Nephron (organoid): ENCODE measurements at regions not wholly inside any gene's neighbourhood (a gene's known extent, or its start where the extent isn't known, plus 50 kb on each side); places are given as distances from the start of the nearest gene placed in this dataset.

Experiments used
- H3K27ac Mint-ChIP-seq, 3 experiments: 2 replicates each; pipeline ENCODE4 v1.8.0; 2020; ENCODE audit warnings: mixed read lengths in 3 of 3, mild to moderate bottlenecking in 2 of 3, moderate library complexity in 1 of 3
- H3K27me3 Mint-ChIP-seq: 2 replicates; pipeline ENCODE4 v1.8.0; 2021; ENCODE audit warnings: low read depth, mild to moderate bottlenecking, moderate library complexity, mixed read lengths
- H3K36me3 Mint-ChIP-seq: 2 replicates; pipeline ENCODE4 v1.8.0; 2020; ENCODE audit warnings: low read depth, mixed read lengths
- H3K4me1 Mint-ChIP-seq: 2 replicates; pipeline ENCODE4 v1.8.0; 2020; ENCODE audit warnings: mixed read lengths
- H3K4me3 Mint-ChIP-seq, 3 experiments: 2 replicates each; pipeline ENCODE4 v1.8.0; 2020; ENCODE audit warnings: mild to moderate bottlenecking in 3 of 3, mixed read lengths in 3 of 3, moderate library complexity in 2 of 3
- H3K9me3 Mint-ChIP-seq: 2 replicates; pipeline ENCODE4 v1.8.0; 2020; ENCODE audit warnings: mixed read lengths
- TF ChIP-seq, protein P1 (sequence below), 3 experiments: fragments of 200-600 bp; sonication (generic); IDR thresholded peaks; one replicate each; pipeline ENCODE4 v1.5.0; 2021; ENCODE audit warnings: antibody characterized with exemption in 3 of 3; ENCODE audit not compliant: unreplicated experiment in 3 of 3

DNA sequence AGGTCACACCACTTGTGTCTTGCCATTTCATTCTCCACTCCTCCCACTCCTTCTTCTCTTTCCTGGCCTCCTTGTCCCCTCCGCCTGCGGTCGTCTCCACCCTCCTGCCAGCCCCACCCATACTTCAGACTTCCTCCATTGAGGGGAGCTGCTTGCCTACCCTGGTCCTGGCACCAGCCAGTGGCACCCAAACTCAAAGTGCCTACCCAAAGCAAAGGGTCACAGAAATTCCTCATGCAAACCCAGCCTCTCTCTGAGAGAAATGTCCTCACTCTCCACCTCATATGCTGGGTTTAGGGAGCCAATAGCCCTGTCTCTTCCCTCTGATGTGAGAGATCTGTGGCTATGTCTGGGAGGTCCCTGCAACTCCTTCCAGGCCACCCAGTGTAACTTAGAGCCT is 109.6 kb downstream of the TEX26 start:
- Mint-ChIP-seq H3K36me3 (no peaks in the 10 kb centered on the region), H3K27me3 (peaks cover 21% of the 10 kb centered on the region), H3K4me1 (peaks cover 36% of the 10 kb centered on the region), H3K27ac (peak overlapping the region in 2 of 3 experiments; percentile 15 to 33), H3K4me3 (peak overlapping the region in 1 of 3 experiments; percentile 61), H3K9me3 (peaks cover 5% of the 10 kb centered on the region)
- TF ChIP-seq, protein P1, sequence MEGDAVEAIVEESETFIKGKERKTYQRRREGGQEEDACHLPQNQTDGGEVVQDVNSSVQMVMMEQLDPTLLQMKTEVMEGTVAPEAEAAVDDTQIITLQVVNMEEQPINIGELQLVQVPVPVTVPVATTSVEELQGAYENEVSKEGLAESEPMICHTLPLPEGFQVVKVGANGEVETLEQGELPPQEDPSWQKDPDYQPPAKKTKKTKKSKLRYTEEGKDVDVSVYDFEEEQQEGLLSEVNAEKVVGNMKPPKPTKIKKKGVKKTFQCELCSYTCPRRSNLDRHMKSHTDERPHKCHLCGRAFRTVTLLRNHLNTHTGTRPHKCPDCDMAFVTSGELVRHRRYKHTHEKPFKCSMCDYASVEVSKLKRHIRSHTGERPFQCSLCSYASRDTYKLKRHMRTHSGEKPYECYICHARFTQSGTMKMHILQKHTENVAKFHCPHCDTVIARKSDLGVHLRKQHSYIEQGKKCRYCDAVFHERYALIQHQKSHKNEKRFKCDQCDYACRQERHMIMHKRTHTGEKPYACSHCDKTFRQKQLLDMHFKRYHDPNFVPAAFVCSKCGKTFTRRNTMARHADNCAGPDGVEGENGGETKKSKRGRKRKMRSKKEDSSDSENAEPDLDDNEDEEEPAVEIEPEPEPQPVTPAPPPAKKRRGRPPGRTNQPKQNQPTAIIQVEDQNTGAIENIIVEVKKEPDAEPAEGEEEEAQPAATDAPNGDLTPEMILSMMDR (IDR thresholded peaks at IDR 0.05; ENCODE audit: unreplicated experiment in 3 of 3): no peak

DNA sequence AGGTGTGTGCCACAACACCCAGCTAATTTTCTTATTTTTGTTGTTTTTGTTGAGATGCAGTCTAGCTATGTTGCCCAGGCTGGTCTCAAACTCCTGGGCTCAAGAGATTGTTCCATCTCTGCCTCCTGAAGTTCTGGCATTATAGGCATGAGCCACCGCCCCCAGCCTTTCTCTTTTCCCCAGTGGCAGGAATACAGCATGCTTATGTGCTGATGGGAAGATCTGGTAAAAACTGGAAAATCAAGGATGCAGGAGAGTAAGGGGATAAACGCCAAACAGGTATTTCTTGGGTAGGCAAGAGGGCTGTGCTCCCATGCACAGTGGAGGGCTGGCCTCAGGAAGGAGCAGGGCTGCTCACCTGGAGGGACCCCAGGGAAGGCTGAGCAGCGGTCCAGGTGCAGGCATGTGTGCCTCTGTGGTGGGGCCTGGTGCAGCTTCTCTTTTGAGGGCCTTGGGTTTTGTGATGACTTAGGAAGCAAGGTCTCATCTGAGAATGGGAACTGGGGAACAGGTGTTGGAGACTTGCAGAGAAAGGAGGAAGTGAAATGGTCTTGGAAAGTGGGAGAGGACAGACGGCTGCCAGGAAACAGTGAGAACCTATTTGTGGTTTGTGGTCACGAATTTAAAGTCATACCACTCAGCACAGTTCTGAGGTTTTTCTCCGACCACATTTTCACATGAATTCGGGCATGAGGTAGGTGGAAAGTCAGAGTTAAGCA is 106.5 kb downstream of the TEX26 start:
- H3K27ac Mint-ChIP-seq: peak overlapping the region in 1 of 3 experiments; percentile 51
- TF ChIP-seq, protein P1 (IDR thresholded peaks at IDR 0.05; ENCODE audit: unreplicated experiment in 3 of 3): no peak
- peaks cover 24% of the 10 kb centered on the region for H3K27me3 Mint-ChIP-seq
- no peak overlapping the region for H3K4me3 Mint-ChIP-seq
- H3K9me3 Mint-ChIP-seq: peaks cover 5% of the 10 kb centered on the region
- H3K36me3 Mint-ChIP-seq: no peaks in the 10 kb centered on the region
- H3K4me1 Mint-ChIP-seq: peaks cover 47% of the 10 kb centered on the region

DNA sequence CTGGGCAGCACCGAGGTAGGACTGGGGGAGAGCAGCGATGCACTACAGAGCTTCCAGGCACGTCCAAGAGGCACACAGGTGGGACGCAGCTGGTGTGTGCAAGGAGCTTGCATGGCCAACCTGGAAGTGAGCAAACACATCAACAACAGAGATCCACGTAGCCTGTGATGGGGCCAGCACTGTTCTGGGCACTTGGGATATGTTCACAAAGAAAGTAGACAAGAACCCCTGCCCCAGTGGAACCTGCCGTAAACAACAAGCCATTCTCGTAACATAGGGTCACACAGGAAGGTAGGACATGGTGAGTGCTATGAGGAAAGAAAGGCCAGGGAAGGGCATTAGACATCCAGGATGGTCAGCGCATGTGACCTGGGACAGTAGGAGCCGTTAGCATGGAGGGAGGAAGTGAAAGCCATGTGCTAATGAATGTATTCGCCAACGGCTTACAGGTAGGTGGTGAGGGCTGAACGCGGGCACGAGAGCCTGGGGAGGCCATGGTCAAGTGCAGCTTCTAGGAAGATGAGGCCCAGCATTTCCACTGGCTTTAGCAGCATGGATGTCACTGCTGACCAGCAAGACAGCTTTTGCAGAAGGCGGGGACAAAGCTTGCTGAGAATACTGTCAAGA is 105.5 kb downstream of the TEX26 start:
- Mint-ChIP-seq H3K27me3 (peaks cover 24% of the 10 kb centered on the region), H3K4me3 (no peak overlapping the region), H3K4me1 (peaks cover 44% of the 10 kb centered on the region), H3K27ac (no peak overlapping the region), H3K9me3 (peaks cover 5% of the 10 kb centered on the region), H3K36me3 (no peaks in the 10 kb centered on the region)
- TF ChIP-seq, protein P1 (IDR thresholded peaks at IDR 0.05; ENCODE audit: unreplicated experiment in 3 of 3): no peak

DNA sequence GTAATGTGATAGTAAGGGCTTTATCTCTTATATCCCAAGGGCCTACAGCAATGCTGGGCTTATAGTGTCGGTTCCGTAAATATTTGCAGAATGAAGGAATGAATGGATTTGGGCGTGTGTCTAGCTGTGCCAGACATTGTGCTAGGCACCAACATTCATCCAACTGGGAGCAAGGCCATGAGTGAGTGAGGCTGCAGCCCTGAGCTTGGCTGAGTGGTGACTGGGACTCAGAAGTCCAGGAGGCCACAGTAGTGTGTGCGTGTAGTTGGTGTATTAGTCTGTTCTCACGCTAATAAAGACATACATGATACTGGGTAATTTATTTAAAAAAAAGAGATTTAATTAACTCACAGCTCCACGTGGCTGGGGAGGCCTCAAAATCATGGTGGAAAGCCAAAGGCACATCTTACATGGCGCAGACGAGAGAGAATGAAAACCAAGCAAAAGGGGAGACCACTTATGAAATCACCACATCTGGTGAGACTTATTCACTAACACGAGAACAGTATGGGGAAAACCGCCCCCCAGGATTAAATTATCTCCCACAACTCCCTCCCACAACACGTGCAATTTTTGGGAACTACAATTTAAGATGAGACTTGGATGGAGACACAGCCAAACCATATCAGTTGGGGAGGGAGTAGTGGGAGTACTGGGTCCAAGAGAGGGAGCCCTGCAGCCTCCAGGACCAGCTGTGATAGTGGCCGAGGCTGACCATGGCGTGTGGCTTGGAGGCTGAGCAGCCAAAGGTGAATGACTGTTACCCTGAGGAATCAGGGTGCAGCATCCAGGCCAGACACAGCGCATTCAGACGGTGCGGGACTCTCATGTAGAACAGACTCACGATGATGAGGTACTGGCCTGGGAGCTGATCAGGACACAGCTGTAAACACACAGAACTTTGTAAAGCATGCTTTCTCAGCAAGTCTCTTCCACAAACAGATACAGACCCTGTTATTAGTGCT is 104.6 kb downstream of the TEX26 start:
- no peak overlapping the region for H3K4me3 Mint-ChIP-seq
- H3K9me3 Mint-ChIP-seq: peaks cover 5% of the 10 kb centered on the region
- peaks cover 24% of the 10 kb centered on the region for H3K27me3 Mint-ChIP-seq
- no peaks in the 10 kb centered on the region for H3K36me3 Mint-ChIP-seq
- H3K27ac Mint-ChIP-seq: no peak overlapping the region
- H3K4me1 Mint-ChIP-seq: peaks cover 35% of the 10 kb centered on the region
- TF ChIP-seq, protein P1 (IDR thresholded peaks at IDR 0.05; ENCODE audit: unreplicated experiment in 3 of 3): no peak

DNA sequence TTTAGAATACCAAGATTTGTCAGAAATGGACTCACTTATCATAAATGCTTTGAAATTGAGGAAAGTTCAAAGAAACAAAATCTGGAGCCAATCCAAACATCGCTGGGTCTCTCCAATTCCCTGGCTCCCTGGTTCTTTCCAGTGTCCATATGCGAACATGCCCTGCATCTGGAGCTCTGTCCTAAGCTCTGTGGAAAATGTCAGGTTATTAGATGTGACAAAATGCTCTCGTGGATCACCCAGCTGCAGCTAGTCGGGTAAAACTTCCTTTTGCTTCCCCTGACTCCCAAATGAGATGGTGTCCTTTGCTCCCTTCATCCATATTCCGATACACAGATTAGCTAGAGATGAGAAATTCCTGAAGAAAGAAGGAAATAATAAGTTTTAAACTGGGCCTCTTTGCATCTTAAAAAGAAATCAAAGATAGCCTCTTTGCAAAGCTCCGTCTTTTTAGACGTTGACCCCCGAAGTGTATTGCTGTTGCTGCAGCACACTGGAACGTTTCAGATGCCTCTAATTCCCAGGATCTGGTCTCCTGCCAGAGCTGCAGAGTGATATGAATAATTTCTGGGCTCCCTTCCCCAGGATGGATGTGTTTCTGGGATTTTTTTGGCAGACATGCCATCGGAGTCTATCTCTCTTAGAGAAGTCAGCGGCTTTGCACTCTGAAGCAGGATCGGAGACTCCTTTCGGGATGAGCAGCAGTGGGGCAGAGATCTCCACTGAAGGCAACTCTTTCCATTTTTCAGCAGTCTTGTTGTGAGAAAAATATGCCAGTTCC is 102.9 kb downstream of the TEX26 start:
- TF ChIP-seq, protein P1 (IDR thresholded peaks at IDR 0.05; ENCODE audit: unreplicated experiment in 3 of 3): no peak
- Mint-ChIP-seq H3K4me3 (peak overlapping the region in 1 of 3 experiments; percentile 31), H3K27ac (peak overlapping the region in 2 of 3 experiments; percentile 71 to 88), H3K36me3 (no peaks in the 10 kb centered on the region), H3K9me3 (peaks cover 5% of the 10 kb centered on the region), H3K4me1 (peaks cover 26% of the 10 kb centered on the region), H3K27me3 (peaks cover 24% of the 10 kb centered on the region)
